ENCODE measurements at regions not wholly inside any gene's neighbourhood (a gene's known extent, or its start where the extent isn't known, plus 50 kb on each side); places are given as distances from the start of the nearest gene placed in this dataset.
"Not testable (repeated sequence)": the region's sequence is repeated elsewhere in the genome, so short reads cannot be mapped to it uniquely, and the experiment has no call there.

- Histone ChIP-seq H3K4me1 (ENCODE audit: control insufficient read depth, insufficient read depth, low read length) (no peaks in the 10 kb centered on the region), H3K27me3 (ENCODE audit: control insufficient read depth, insufficient read depth) (no peaks in the 10 kb centered on the region), H3K27ac (ENCODE audit: low read length) (no peak overlapping the region), H3K9me3 (ENCODE audit: control insufficient read depth, low read length) (no peaks in the 10 kb centered on the region), H3K4me3 (ENCODE audit: low read length) (no peak overlapping the region)
- ATAC-seq (peak in 1 of 2 donors; percentile 66), DNase-seq (no peak)
- WGBS: 14% methylated on average over 1 of the region's 1 CpG
- intact Hi-C loops (cut with DNase I): no loop called here
Observed at GRCh38 chr3:26260139-26260538, 362.4 kb upstream of the LRRC3B start.

DNA sequence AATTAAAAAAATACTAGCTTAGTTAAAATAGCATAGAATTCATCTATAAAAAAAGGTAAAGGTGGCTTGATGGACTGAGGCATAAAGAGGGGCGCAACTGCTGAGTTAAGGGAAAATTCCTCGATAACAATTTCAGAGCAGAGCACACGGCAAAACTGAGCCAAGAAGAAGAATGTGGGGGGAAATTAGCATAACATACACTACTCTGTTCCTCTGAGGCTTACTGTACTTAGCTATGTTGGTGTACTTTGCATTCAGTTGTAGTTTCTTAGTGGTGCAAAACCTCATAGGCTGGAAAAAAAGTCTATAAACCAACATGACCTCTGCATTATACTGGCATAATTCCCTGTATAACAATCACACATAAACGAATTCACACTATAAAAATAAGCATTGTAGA, 357.9 kb upstream of the LRRC3B start:
- no peaks in the 10 kb centered on the region for H3K4me1 ChIP-seq (ENCODE audit: control insufficient read depth, insufficient read depth, low read length)
- no peaks in the 10 kb centered on the region for H3K9me3 ChIP-seq (ENCODE audit: control insufficient read depth, low read length)
- 74% methylated on average over 4 of the region's 4 CpGs for WGBS
- no peak overlapping the region for H3K4me3 ChIP-seq (ENCODE audit: low read length)
- intact Hi-C loops (cut with DNase I): no loop called here
- H3K27ac ChIP-seq (ENCODE audit: low read length): no peak overlapping the region
- DNase-seq (no peak), ATAC-seq (no peak)
- no peaks in the 10 kb centered on the region for H3K27me3 ChIP-seq (ENCODE audit: control insufficient read depth, insufficient read depth)

GRCh38 chr3:26271848-26272247, 350.7 kb upstream of the LRRC3B start:
- Histone ChIP-seq H3K4me1 (ENCODE audit: control insufficient read depth, insufficient read depth, low read length) (no peaks in the 10 kb centered on the region), H3K4me3 (ENCODE audit: low read length) (no peak overlapping the region), H3K27me3 (ENCODE audit: control insufficient read depth, insufficient read depth) (no peaks in the 10 kb centered on the region), H3K9me3 (ENCODE audit: control insufficient read depth, low read length) (no peaks in the 10 kb centered on the region), H3K27ac (ENCODE audit: low read length) (no peak overlapping the region)
- ATAC-seq: no peak
- intact Hi-C loops (cut with DNase I): no loop called here
- DNase-seq: no peak

DNA sequence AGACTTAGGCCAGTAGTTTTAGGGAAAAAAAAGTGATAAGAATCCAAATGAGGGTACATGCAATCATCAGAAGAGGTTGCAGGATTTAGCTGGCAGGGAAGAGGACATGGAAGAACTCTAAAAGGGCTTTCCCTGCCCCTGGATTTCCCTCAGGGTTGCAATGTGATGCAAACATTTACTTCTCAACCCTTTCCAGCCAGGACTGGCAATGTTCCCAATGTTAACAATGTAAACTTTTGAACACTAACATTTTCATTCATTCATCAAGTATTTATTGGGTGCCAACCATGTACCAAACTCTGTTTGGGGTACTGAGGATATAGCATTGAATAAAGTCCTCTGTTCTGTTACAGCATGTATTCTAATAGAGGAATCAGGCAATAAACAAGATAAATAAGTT, 349.4 kb upstream of the LRRC3B start:
- ATAC-seq (no peak), DNase-seq (no peak)
- intact Hi-C loops (cut with DNase I): no loop called here
- Histone ChIP-seq H3K27ac (ENCODE audit: low read length) (no peak overlapping the region), H3K4me3 (ENCODE audit: low read length) (no peak overlapping the region), H3K4me1 (ENCODE audit: control insufficient read depth, insufficient read depth, low read length) (no peaks in the 10 kb centered on the region), H3K9me3 (ENCODE audit: control insufficient read depth, low read length) (no peaks in the 10 kb centered on the region), H3K27me3 (ENCODE audit: control insufficient read depth, insufficient read depth) (no peaks in the 10 kb centered on the region)

- H3K4me1 ChIP-seq (ENCODE audit: control insufficient read depth, insufficient read depth, low read length): no peaks in the 10 kb centered on the region
- no peak overlapping the region for H3K27ac ChIP-seq (ENCODE audit: low read length)
- no peaks in the 10 kb centered on the region for H3K27me3 ChIP-seq (ENCODE audit: control insufficient read depth, insufficient read depth)
- no peak for ATAC-seq
- intact Hi-C loops (cut with DNase I): no loop called here
- peaks cover 2% of the 10 kb centered on the region for H3K9me3 ChIP-seq (ENCODE audit: control insufficient read depth, low read length)
- H3K4me3 ChIP-seq (ENCODE audit: low read length): no peak overlapping the region
- DNase-seq: no peak
- 57% methylated on average over 1 of the region's 1 CpG for WGBS
Observed at GRCh38 chr3:26279091-26279490, 343.5 kb upstream of the LRRC3B start.

DNA sequence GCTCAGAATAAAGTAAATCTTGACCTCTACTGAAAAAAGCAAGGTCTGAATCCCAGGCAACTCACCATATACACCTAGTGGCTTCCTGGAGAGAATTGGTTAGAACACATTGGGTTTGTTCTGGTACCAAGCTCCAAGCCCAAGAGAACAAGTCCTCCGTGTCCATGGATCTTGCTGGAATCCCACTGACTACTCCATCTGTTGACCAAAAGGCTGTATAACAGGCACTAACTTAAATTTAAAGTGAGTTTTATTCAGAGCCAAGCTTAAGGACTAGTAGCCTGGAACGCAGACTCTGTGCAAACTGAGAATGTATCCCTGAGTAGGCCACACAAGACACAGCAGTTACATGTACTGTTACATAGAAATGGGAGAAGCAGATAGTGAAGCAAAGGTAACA, 342.1 kb upstream of the LRRC3B start:
- no peak for ATAC-seq
- 68% methylated on average over 2 of the region's 2 CpGs for WGBS
- no peak overlapping the region for H3K27ac ChIP-seq (ENCODE audit: low read length)
- intact Hi-C loops (cut with DNase I): no loop called here
- no peak for DNase-seq
- H3K4me1 ChIP-seq (ENCODE audit: control insufficient read depth, insufficient read depth, low read length): no peaks in the 10 kb centered on the region
- no peak overlapping the region for H3K4me3 ChIP-seq (ENCODE audit: low read length)
- no peaks in the 10 kb centered on the region for H3K27me3 ChIP-seq (ENCODE audit: control insufficient read depth, insufficient read depth)
- peaks cover 5% of the 10 kb centered on the region for H3K9me3 ChIP-seq (ENCODE audit: control insufficient read depth, low read length)

DNA sequence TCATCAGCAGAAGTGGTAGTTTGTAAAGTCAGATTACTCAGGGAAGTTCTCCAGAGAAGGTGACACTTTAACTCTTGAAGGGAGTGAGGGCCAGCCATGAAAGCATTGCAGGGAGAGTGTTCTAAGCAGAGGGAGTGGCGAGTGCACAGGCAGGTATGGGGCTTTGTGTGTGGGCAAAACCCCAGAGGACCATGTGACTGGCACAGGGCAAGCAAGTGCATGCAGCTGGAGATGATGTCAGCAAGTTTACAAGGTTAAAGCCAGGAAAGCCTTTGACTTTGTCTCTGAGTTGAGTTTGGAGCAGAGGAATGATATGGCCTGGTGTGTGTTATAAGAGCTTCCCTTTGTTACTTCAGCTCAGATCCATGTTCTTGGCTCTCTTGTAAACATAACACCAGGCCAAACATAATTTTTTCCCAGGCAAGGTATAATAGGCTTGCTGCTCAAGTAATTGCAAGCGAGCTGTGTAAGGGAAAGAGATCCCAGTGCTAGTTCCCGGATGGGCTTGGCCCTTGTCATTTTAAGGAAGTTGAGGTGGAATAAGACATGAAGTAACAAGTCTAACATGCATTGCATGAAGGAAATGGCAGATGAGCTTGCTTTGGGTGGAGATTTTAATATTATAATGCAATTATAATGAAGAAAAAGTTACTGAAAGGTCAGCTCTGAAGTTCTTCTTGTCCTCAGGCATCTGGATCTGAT, 341.1 kb upstream of the LRRC3B start:
- no peak overlapping the region for H3K4me3 ChIP-seq (ENCODE audit: low read length)
- intact Hi-C loops (cut with DNase I): no loop called here
- 82% methylated on average over 3 of the region's 3 CpGs for whole genome bisulfite sequencing
- no peaks in the 10 kb centered on the region for H3K4me1 ChIP-seq (ENCODE audit: control insufficient read depth, insufficient read depth, low read length)
- DNase-seq (no peak), ATAC-seq (no peak)
- peaks cover 5% of the 10 kb centered on the region for H3K9me3 ChIP-seq (ENCODE audit: control insufficient read depth, low read length)
- no peaks in the 10 kb centered on the region for H3K27me3 ChIP-seq (ENCODE audit: control insufficient read depth, insufficient read depth)
- H3K27ac ChIP-seq (ENCODE audit: low read length): no peak overlapping the region

DNA sequence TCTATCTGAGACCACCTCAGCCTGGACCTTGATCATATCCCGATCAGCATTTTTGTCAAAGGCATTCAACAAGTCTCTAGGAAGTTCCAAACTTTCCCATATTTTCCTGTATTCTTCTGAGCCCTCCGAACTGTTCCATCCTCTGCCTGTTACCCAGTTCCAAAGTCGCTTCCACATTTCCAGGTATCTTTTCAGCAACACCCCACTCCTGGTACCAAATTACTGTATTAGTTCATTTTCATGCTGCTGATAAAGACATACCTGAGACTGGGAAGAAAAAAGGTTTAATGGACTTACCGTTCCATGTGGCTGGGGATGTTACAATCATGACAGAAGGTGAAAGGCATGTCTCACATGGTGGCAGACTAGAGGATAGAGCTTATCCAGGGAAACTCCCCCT, 338.1 kb upstream of the LRRC3B start:
- WGBS: 92% methylated on average over 4 of the region's 4 CpGs
- H3K9me3 ChIP-seq (ENCODE audit: control insufficient read depth, low read length); intact Hi-C loops (cut with DNase I); H3K4me1 ChIP-seq (ENCODE audit: control insufficient read depth, insufficient read depth, low read length); DNase-seq; ATAC-seq; H3K4me3 ChIP-seq (ENCODE audit: low read length); H3K27me3 ChIP-seq (ENCODE audit: control insufficient read depth, insufficient read depth); H3K27ac ChIP-seq (ENCODE audit: low read length): not testable (repeated sequence)

GRCh38 chr3:26291840-26292239, 330.7 kb upstream of the LRRC3B start:
- H3K27ac ChIP-seq (ENCODE audit: low read length): no peak overlapping the region
- intact Hi-C loops (cut with DNase I): no loop called here
- H3K4me1 ChIP-seq (ENCODE audit: control insufficient read depth, insufficient read depth, low read length): no peaks in the 10 kb centered on the region
- H3K9me3 ChIP-seq (ENCODE audit: control insufficient read depth, low read length): no peaks in the 10 kb centered on the region
- H3K4me3 ChIP-seq (ENCODE audit: low read length): no peak overlapping the region
- no peak for DNase-seq
- H3K27me3 ChIP-seq (ENCODE audit: control insufficient read depth, insufficient read depth): no peaks in the 10 kb centered on the region
- no peak for ATAC-seq
- 81% methylated on average over 1 of the region's 1 CpG for WGBS

DNA sequence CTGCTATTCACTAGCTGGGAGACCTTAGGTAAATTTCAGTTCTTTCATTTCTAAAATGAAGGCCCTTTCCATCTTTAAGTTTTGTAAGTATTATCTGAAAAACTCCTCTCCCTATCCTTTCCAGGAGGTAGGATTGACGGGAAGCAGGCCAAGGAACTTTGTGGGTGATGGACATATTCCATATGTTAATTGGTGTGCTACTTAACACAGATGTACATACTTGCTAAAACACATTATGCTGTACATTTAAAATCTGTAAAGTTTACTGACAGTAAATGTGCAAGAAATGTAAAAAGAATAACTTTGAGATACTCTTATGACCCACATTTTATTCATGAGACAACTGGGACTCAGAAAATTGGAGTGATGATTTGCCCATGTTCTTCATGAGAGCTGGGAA, 329.8 kb upstream of the LRRC3B start:
- 75% methylated on average over 1 of the region's 1 CpG for WGBS
- no peak for DNase-seq
- Histone ChIP-seq H3K4me3 (ENCODE audit: low read length) (no peak overlapping the region), H3K27ac (ENCODE audit: low read length) (no peak overlapping the region), H3K27me3 (ENCODE audit: control insufficient read depth, insufficient read depth) (no peaks in the 10 kb centered on the region), H3K4me1 (ENCODE audit: control insufficient read depth, insufficient read depth, low read length) (no peaks in the 10 kb centered on the region), H3K9me3 (ENCODE audit: control insufficient read depth, low read length) (no peaks in the 10 kb centered on the region)
- intact Hi-C loops (cut with DNase I): no loop called here
- ATAC-seq: no peak

- intact Hi-C loops (cut with DNase I): no loop called here
- Histone ChIP-seq H3K9me3 (ENCODE audit: control insufficient read depth, low read length) (no peaks in the 10 kb centered on the region), H3K27ac (ENCODE audit: low read length) (no peak overlapping the region), H3K27me3 (ENCODE audit: control insufficient read depth, insufficient read depth) (no peaks in the 10 kb centered on the region), H3K4me3 (ENCODE audit: low read length) (no peak overlapping the region), H3K4me1 (ENCODE audit: control insufficient read depth, insufficient read depth, low read length) (no peaks in the 10 kb centered on the region)
- no peak for DNase-seq
- no peak for ATAC-seq
Observed at GRCh38 chr3:26293329-26293844, 329.2 kb upstream of the LRRC3B start.

- ATAC-seq: no peak
- 78% methylated on average over 5 of the region's 5 CpGs for WGBS
Observed at GRCh38 chr3:26307192-26307591, 315.4 kb upstream of the LRRC3B start.

More at GRCh38 chr3:26307192-26307591, 315.4 kb upstream of the LRRC3B start:
- intact Hi-C loops (cut with DNase I): no loop called here
- Histone ChIP-seq H3K4me1 (ENCODE audit: control insufficient read depth, insufficient read depth, low read length) (no peaks in the 10 kb centered on the region), H3K4me3 (ENCODE audit: low read length) (no peak overlapping the region), H3K27ac (ENCODE audit: low read length) (no peak overlapping the region), H3K27me3 (ENCODE audit: control insufficient read depth, insufficient read depth) (no peaks in the 10 kb centered on the region), H3K9me3 (ENCODE audit: control insufficient read depth, low read length) (no peaks in the 10 kb centered on the region)
- DNase-seq: no peak

Data from right cardiac atrium (tissue), 5 donors.